Heart left ventricle (tissue), 13 donors: ENCODE measurements at regions not wholly inside any gene's neighbourhood (a gene's known extent, or its start where the extent isn't known, plus 50 kb on each side); places are given as distances from the start of the nearest gene placed in this dataset.

Experiments
- CTCF ChIP-seq, 12 donors: fragments of 200-600 bp; sonication (generic) in 4 of 12; IDR thresholded peaks; one replicate each; pipeline versions ENCODE4 v1.5.0 to v1.8.0; 2018 to 2022; ENCODE audit warnings: antibody characterized with exemption in 12 of 12, mild to moderate bottlenecking in 5 of 12
- POLR2A ChIP-seq, 2 donors: fragments of 450-650 bp; IDR thresholded peaks; one replicate each; pipeline ENCODE4 v1.6.1; 2017; ENCODE audit warnings: antibody characterized with exemption in 2 of 2, mild to moderate bottlenecking in 2 of 2, moderate library complexity in 2 of 2
- donor health status: ischemic (EF 13 %, LVEDD 7.1; RV severe dilation, severe dysfunction).
- donor health status: DM: no; HTN: yes; CAD: no.
- donor health status: DM: no; HTN: no; CAD: no.
- donor health status: ischemic (EF 25% LVEDD 6.9; RV normal size, moderate dysfunction).
- donor health status: ischemic (EF 25% LVEDD 5.7; RV mildly dilated, moderate dysfunction).
- donor health status: ischemic (EF 35%, LVEDD 5.7; RV mildly dilated, moderate dysfunction).
- donor health status: nonischemic (EF 11% LVEDD 7.7; RV severe dilation, severe dysfunction).
- donor health status: DM: yes; HTN: yes; CAD: no.
- donor health status: PGD.
- donor health status: ischemic (EF 29% LVEDD 5.4; RV normal size, mild dysfunction).
- donor health status: nonischemic (EF 23%, LVEDD 6.1; RV moderate dilation, normal function).

- no peak for TF ChIP-seq CTCF (IDR thresholded peaks at IDR 0.05)
- no peak for TF ChIP-seq POLR2A (IDR thresholded peaks at IDR 0.05)
These were observed 127.4 kb upstream of the FAM83B start for GRCh38 chr6:54719131-54719530.
